ENCODE measurements at regions not wholly inside any gene's neighbourhood (a gene's known extent, or its start where the extent isn't known, plus 50 kb on each side); places are given as distances from the start of the nearest gene placed in this dataset.
"Not testable (repeated sequence)": the region's sequence is repeated elsewhere in the genome, so short reads cannot be mapped to it uniquely, and the experiment has no call there.

DNA sequence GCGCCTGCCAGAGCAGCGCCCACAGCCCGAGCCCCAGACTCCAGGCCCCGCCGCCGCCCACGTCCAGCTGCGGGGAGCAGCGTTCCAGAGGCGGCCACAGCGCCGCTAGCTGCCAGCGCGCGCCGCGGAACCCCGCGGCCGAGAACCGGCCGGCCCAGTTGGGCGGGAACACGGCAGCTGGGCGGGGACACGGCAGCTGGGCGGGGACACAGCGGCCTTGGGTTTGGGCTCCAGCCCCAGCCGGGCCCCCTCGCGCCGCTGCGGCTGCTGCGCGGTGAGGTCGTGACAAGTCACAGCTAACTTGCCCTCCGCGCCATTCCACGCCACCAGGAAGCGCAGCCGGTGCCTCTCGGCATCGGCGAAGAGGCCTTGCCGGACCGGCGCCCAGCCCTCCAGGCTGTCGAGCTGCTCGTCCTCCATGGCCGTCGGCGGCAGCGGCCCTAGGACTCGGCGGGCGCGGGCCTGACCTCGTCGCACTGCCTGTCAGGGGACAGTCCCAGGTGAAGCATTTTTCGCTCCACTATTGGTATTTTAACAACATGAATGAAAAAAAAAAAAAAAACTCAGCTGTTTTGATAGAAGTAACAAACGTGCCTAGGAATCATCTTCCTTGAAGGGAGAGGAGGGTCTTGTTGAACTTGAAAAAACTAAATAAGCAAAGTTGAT is 56.6 kb upstream of the GOLGA8N start:
- not testable (repeated sequence) for FAIRE-seq

DNA sequence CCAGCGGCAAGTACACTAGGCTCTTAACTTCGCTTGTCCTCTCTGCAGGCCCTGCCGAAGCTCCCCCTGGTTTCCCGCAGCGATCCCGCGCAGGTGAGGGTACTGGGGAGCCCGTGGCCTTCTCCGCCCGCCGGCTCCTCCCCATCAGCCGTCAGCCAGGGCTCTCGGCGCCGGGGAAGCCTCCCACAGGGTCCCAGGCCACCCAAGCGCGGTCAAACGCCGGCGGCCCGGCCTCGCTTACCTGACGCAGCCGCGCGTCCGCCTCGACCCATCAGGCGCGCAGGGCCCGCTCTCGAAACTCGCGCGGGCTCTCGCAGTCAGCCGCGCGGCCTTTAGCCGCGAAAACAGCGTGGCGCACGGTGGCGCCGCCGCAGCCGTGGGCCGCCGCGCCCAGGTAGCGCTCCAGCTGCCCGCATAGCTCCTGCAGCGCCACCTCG is 57.2 kb upstream of the GOLGA8N start:
- not testable (repeated sequence) for FAIRE-seq

DNA sequence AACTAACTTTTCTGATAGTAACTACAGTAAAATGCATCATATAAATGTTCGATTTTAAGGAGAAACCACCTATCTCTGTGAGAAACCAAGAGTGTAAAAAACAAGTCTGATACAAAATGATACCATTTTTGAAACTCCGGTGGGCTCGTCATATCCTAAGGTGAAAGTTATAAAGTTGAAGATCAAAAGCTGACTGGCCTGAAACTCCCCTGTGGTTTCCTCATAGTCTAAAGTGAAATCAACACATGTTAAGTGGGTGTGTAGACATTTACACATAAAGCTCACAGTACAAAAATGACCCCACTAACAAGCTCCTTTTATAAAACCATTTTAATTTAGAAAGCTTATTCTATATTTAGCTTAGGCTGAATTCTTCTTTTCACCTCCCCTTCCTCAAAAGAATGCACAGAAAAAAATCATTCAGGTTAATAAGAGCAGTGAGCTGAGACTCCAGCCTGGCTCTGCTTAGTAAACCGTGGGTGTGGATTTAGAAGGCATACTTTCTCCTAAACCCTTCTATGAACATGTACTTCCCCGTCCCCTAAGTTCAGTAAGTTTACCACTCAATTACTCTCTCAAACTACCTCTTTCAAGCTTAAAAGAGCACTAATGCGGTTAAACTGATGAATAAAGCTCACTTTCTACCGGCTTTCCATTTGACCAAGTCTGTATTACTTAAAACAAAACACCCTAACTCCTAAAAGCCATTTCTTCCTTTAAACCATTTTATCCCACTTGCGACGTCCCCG is 57.9 kb upstream of the GOLGA8N start:
- not testable (repeated sequence) for FAIRE-seq

DNA sequence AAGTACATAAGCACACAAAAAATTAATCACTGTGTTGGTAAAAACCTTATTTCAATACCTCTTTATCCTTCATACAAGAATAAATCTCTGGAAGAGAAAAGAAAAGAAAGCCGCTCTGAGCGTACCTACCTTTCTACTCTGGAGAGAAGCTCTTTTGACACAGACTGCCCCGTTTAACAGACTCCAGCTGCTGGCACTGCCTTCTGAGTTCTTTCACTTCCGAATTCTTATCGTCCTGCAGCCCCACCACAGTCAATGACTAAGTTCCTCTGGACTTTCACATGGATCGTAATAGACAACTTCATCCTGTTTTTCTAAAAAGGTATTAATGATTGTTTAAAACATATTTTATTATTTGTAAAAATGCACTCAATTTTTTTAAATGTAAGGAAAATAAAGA is 67.5 kb upstream of the GOLGA8O start:
- FAIRE-seq = not testable (repeated sequence)

DNA sequence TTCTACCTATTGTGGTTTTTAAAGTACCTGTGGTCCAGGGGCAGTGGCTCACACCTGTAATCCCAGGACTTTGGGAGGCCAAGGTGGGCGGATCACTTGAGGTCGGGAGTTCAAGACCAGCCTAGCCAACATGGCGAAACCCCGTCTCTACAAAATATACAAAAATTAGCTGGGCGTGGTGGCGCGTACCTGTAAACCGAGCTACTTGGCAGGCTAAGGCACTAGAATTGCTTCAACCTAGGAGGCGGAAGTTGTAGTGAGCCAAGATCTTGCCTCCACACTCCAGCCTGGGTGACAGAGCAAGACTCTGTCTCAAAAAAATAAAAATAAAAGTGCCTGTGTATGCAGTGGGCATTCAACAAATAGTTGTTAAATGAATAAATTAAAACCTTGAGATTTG is 67.0 kb upstream of the GOLGA8O start:
- FAIRE-seq = not testable (repeated sequence)

DNA sequence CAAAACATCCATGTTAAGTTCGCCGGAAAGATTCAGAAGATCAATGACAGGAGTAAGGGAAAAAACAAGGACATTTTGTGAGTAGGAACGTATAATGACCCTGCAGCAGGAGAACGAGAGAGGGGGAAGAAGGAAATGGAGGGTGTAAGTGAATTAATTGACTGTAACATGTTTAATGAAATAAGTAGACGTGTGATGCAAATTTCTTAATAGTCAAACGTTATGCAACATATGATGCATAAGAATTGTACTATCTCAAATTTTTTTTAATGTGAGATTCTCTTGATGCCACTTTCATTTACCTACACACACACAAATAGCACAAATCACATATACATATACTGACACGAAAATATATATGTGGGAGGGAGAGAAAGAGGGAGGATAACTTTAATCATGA is 63.5 kb upstream of the GOLGA8O start:
- not testable (repeated sequence) for FAIRE-seq

DNA sequence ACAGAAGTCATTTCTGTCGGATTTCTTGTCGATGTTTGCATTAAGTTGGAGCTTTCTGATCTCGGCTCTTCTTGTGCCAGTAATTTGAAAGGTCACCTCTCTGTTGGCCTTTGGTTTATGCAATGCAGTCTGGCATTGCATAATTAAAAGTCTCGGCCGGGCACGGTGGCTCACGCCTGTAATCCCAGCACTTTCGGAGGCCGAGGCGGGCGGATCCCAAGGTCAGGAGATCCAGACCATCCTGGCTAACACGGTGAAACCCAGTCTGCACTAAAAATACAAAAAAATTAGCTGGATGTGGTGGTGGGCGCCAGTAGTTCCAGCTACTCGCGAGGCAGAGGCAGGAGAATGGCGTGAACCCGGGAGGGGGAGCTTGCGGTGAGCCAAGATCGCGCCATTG is 62.6 kb upstream of the GOLGA8O start:
- FAIRE-seq = not testable (repeated sequence)

DNA sequence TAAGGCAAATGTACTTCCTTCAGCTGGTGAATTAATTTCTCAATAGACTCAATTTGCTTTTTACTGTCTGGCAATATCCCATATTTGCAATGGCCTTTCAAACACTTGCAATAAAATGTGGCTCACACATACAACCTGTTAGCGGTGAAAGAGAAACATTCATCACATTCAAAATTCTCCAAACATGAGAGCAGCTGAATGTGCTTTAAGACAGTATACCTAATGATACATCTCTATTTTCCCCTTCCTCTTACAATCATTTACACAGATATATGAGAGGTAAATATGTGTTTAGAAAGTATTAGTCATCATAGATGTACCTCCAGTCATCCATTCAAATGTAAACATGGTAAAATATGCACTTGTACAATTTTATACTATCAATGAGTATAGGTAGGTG is 61.5 kb upstream of the GOLGA8O start:
- FAIRE-seq = not testable (repeated sequence)

DNA sequence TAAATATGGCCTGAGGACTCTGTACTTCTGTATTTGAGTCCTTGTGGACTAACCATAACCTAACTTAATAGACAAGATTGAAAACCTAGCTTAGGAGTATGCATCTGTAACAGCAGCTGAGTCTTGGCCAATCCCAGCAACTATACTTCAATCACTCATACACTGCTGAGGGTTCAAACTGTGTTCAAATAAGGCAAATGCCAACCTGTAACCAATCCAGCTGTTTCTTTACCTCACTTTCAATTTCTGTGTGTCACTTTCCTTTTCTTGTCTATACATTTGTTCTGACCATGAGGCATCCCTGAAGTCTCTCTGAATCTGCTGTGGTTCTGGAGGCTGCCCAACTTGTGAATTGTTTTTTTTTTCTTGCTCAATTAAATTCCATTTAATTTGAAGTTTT is 57.9 kb upstream of the GOLGA8O start:
- not testable (repeated sequence) for FAIRE-seq

DNA sequence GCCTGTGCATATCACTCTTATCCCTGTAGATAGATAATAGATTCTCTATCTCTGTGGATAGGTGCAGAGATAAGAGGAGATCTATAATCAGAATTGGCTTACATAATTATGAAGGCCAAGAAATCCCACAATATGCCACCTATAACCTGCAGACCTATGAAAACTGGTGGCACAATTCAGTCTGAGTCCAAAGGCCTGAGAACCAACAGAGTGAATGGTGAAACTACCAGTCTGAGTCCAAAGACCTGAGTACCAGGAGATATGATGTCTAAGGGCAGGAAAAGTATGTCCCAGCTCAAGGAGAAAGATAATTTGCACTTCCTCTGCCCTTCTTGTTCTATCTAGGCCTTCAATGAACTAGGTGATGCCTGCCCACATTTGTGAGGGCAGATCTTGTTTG is 54.6 kb upstream of the GOLGA8O start:
- not testable (repeated sequence) for FAIRE-seq

DNA sequence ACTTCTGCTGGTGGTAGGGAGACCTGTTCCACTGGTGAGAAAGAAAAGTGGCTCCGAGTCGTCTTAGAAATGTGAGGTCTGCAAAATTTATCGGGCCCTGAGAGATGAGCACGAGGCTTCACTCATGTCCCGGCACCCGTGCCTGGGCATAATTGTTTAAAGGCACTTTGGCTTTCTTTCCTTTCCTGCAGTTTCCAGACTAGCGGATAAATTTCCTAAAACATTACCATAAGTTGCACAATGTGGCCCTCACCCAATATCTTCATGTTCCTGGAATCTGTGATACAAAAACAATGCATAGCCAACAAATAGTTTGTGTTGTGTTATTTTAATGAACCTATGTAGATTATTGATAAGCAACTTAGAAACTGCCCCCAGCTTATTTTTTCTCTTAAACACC is 52.6 kb upstream of the GOLGA8O start:
- FAIRE-seq = not testable (repeated sequence)

DNA sequence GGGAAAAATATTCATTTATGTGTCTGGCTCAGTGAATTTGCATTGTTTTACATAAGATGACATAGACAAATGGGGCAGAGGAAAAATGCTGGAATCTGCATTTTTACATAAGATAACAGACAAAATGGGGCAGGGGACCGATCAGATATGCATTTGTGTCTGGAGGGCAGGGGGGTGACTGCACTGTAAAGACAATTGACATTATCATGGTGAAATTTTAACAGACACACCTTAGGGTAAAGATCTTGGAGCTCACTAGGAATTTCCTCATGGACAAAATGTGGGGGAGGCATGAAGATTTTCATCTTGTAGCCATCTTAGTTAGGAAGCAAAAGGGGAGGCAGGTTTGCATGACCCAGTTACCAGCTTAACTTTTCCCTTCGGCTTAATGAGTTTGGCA is 51.4 kb upstream of the GOLGA8O start:
- not testable (repeated sequence) for FAIRE-seq

DNA sequence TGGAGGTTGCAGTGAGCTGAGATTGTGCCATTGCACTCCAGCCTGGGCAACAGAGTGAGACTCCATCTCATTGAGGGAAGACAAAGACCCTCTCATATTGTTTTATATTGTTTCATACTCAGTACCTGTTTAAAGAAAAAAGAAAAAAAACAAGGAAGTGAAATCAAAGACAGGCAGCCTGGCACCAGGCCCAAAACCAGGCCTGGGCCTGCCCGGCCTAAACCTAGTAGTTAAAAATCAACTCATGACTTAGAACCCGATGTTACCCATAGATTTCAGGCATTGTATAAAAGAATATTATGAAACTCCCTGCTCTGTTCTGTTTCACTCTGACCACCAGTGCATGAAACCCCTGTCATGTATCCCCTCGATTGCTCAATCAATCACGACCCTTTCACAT is 50.2 kb upstream of the GOLGA8O start:
- FAIRE-seq = peak; percentile 12
